Tibial nerve (tissue), 4 donors: ENCODE measurements at regions not wholly inside any gene's neighbourhood (a gene's known extent, or its start where the extent isn't known, plus 50 kb on each side); places are given as distances from the start of the nearest gene placed in this dataset.

Source experiments
- DNase-seq, 2 donors: peaks; one replicate each; pipeline ENCODE4 v3.0.0-alpha.2; 2019; ENCODE audit warnings: low spot score in 2 of 2
- H3K27ac ChIP-seq, 4 donors: fragments of 200-600 bp; sonication (generic) in 3 of 4; one replicate each; pipeline ENCODE4 v1.5.1; 2017 to 2019; ENCODE audit warnings: mild to moderate bottlenecking in 1 of 4
- H3K27me3 ChIP-seq, 2 donors: fragments of 200-600 bp; sonication (generic) in 1 of 2; one replicate each; pipeline versions ENCODE4 v1.5.1 to v1.6.0; 2017 to 2019
- H3K36me3 ChIP-seq, 3 donors: fragments of 200-600 bp; sonication (generic); one replicate each; pipeline ENCODE4 v1.5.1; 2018 to 2019
- H3K4me1 ChIP-seq, 4 donors: fragments of 200-600 bp; sonication (generic) in 3 of 4; one replicate each; pipeline ENCODE4 v1.5.1; 2017 to 2019
- H3K4me3 ChIP-seq, 4 donors: fragments of 200-600 bp; sonication (generic) in 3 of 4; one replicate each; pipeline ENCODE4 v1.5.1; 2017 to 2019; ENCODE audit warnings: mild to moderate bottlenecking in 1 of 4, moderate library complexity in 1 of 4
- H3K9me3 ChIP-seq, 4 donors: fragments of 200-600 bp; sonication (generic) in 3 of 4; one replicate each; pipeline ENCODE4 v1.5.1; 2017 to 2019
- CTCF ChIP-seq, 5 experiments: fragments of 200-600 bp in 3 of 5; fragments of 450-650 bp in 2 of 5; sonication (generic) in 3 of 5; IDR thresholded peaks; one replicate each; pipeline ENCODE4 v1.5.1; 2016 to 2019; ENCODE audit warnings: antibody characterized with exemption in 5 of 5, mild to moderate bottlenecking in 3 of 5, moderate library complexity in 2 of 5
- EP300 ChIP-seq, 2 donors: sonication (generic); formaldehyde crosslinking; IDR thresholded peaks; one replicate each; pipeline ENCODE4 v1.6.1; 2017; ENCODE audit warnings: antibody characterized with exemption in 2 of 2, mild to moderate bottlenecking in 1 of 2
- POLR2A ChIP-seq, 2 donors: fragments of 450-650 bp; IDR thresholded peaks; one replicate each; pipeline ENCODE4 v1.6.1; 2017; ENCODE audit warnings: antibody characterized with exemption in 2 of 2, mild to moderate bottlenecking in 2 of 2, moderate library complexity in 2 of 2
- WGBS, 2 donors: methylation state at CpG; one replicate each; pipeline ENCODE4 v1.1.5; 2018; 5-methylcytosine and 5-hydroxymethylcytosine counted together

- Histone ChIP-seq H3K4me1 (no peaks in the 10 kb centered on the region), H3K27ac (no peak overlapping the region), H3K9me3 (no peaks in the 10 kb centered on the region), H3K27me3 (no peaks in the 10 kb centered on the region), H3K4me3 (no peak overlapping the region), H3K36me3 (no peaks in the 10 kb centered on the region)
- WGBS, 2 donors, result 28 to 44% methylated on average over 1 of the region's 1 CpG
- TF ChIP-seq EP300 (IDR thresholded peaks at IDR 0.05) (no peak), POLR2A (IDR thresholded peaks at IDR 0.05) (no peak)
- no peak for DNase-seq
Observed at GRCh38 chr4:134531013-134531412, 329.4 kb upstream of the PABPC4L start.

- Histone ChIP-seq H3K9me3 (no peaks in the 10 kb centered on the region), H3K27ac (no peak overlapping the region), H3K4me3 (no peak overlapping the region), H3K27me3 (no peaks in the 10 kb centered on the region), H3K36me3 (no peaks in the 10 kb centered on the region), H3K4me1 (no peaks in the 10 kb centered on the region)
- no peak for TF ChIP-seq POLR2A (IDR thresholded peaks at IDR 0.05)
- TF ChIP-seq EP300 (IDR thresholded peaks at IDR 0.05), result no peak
- TF ChIP-seq CTCF (IDR thresholded peaks at IDR 0.05), result no peak
- DNase-seq, result no peak
- WGBS, 2 donors, result 69 to 82% methylated on average over 1 of the region's 1 CpG
Observed at GRCh38 chr4:134529629-134530028, 328.0 kb upstream of the PABPC4L start.

- H3K27me3 ChIP-seq, result no peaks in the 10 kb centered on the region
- H3K4me1 ChIP-seq, result no peaks in the 10 kb centered on the region
- no peaks in the 10 kb centered on the region for H3K9me3 ChIP-seq
- H3K36me3 ChIP-seq, result no peaks in the 10 kb centered on the region
- DNase-seq, result no peak
- TF ChIP-seq EP300 (IDR thresholded peaks at IDR 0.05) (no peak), CTCF (IDR thresholded peaks at IDR 0.05) (no peak), POLR2A (IDR thresholded peaks at IDR 0.05) (no peak)
- 52 to 58% methylated on average over 3 of the region's 3 CpGs for WGBS, 2 donors
- H3K27ac ChIP-seq, result no peak overlapping the region
- no peak overlapping the region for H3K4me3 ChIP-seq
Observed at GRCh38 chr4:134518574-134519217, 317.1 kb upstream of the PABPC4L start.

GRCh38 chr4:134510544-134510943, 309.0 kb upstream of the PABPC4L start:
- no peaks in the 10 kb centered on the region for H3K4me1 ChIP-seq
- no peak overlapping the region for H3K27ac ChIP-seq
- no peaks in the 10 kb centered on the region for H3K36me3 ChIP-seq
- no peak for DNase-seq
- TF ChIP-seq CTCF (IDR thresholded peaks at IDR 0.05) (no peak), EP300 (IDR thresholded peaks at IDR 0.05) (no peak), POLR2A (IDR thresholded peaks at IDR 0.05) (no peak)
- H3K27me3 ChIP-seq, result no peaks in the 10 kb centered on the region
- no peaks in the 10 kb centered on the region for H3K9me3 ChIP-seq
- WGBS, 2 donors, result 89 to 92% methylated on average over 2 of the region's 2 CpGs
- no peak overlapping the region for H3K4me3 ChIP-seq

- H3K27ac ChIP-seq, result no peak overlapping the region
- 56 to 66% methylated on average over 1 of the region's 1 CpG for WGBS, 2 donors
- H3K4me1 ChIP-seq, result no peaks in the 10 kb centered on the region
- no peaks in the 10 kb centered on the region for H3K27me3 ChIP-seq
- TF ChIP-seq POLR2A (IDR thresholded peaks at IDR 0.05) (no peak), CTCF (IDR thresholded peaks at IDR 0.05) (no peak), EP300 (IDR thresholded peaks at IDR 0.05) (no peak)
- peaks cover 0 to 3% (median 0%) of the 10 kb centered on the region in 4 donors for H3K9me3 ChIP-seq
- no peak for DNase-seq
- H3K4me3 ChIP-seq, result no peak overlapping the region
- no peaks in the 10 kb centered on the region for H3K36me3 ChIP-seq
Observed at GRCh38 chr4:134505511-134505910, 303.9 kb upstream of the PABPC4L start.
